K562 (cell line): ENCODE measurements at regions not wholly inside any gene's neighbourhood (a gene's known extent, or its start where the extent isn't known, plus 50 kb on each side); places are given as distances from the start of the nearest gene placed in this dataset.

Experiments
- ATAC-seq: fragments of 200-7000 bp; cut with Tn5 transposase; 3 replicates; pipeline ENCODE4 v1.9.1; 2020; ENCODE audit warnings: moderate library complexity
- BruUV-seq: library from RNA; stranded (reverse); fragments of 400-500 nt; replicated peaks from 2 replicates; lab custom pipeline; 2021; lab: Mats Ljungman, UMichigan
- CTCF ChIA-PET: fragments of 300-600 bp; formaldehyde crosslinking; extraction: SDS; loops from one replicate; lab custom pipeline; 2021; ENCODE audit warnings: low intra/inter-chr PET ratio; lab: Yijun Ruan, JAX
- POLR2A ChIA-PET: fragments of 300-600, 350-650 bp; sonication (Branson Sonifier 250); formaldehyde crosslinking; extraction: SDS; loops from one replicate; lab custom pipeline; 2021; ENCODE audit warnings: antibody characterized with exemption, inconsistent platforms; lab: Yijun Ruan, JAX
- DNase-seq, 4 experiments: peaks; one replicate each; pipeline versions ENCODE4 v3.0.0 to v3.0.0-alpha.2; 2011 to 2018; ENCODE audit warnings: low spot score in 3 of 4, mixed read lengths in 3 of 4; ENCODE audit errors: extremely low read depth in 1 of 4
- FAIRE-seq: peaks from 2 replicates; lab custom pipeline; 2011; peaks lifted over from hg19 to GRCh38; lab: Jason Lieb, UNC
- H2AFZ ChIP-seq: 2 replicates; pipeline ENCODE4 v1.6.0; 2011; ENCODE audit warnings: low read depth, low read length, control low read depth, inconsistent platforms
- H3K27ac ChIP-seq: fragments of 200-600 bp; 3 replicates; pipeline ENCODE4 v1.8.0; 2011; ENCODE audit warnings: low read depth, mild to moderate bottlenecking, control low read depth, inconsistent platforms, low read length, moderate library complexity, mixed read lengths; ENCODE audit errors: extremely low read depth
- H3K27me3 ChIP-seq, 2 experiments: fragments of 300-600 bp in 1 of 2; 2 replicates in 1 of 2; 3 replicates in 1 of 2; pipeline versions ENCODE4 v1.6.0 to v1.8.0; 2011; ENCODE audit warnings: inconsistent platforms in 2 of 2, low read length in 2 of 2, mild to moderate bottlenecking in 1 of 2, mixed read lengths in 1 of 2, moderate library complexity in 1 of 2; ENCODE audit not compliant: control insufficient read depth in 2 of 2, insufficient read depth in 2 of 2
- H3K36me3 ChIP-seq: fragments of 300-600 bp; 3 replicates; pipeline ENCODE4 v1.8.0; 2011; ENCODE audit warnings: mild to moderate bottlenecking, low read length, inconsistent platforms; ENCODE audit not compliant: control insufficient read depth, insufficient read depth
- H3K4me1 ChIP-seq, 2 experiments: fragments of 200-600 bp in 1 of 2; replicated peaks in 1 of 2; 2 replicates in 1 of 2; 3 replicates in 1 of 2; pipeline versions ENCODE4 v1.5.1 to v1.8.0; 2011; ENCODE audit warnings: inconsistent platforms in 2 of 2, low read length in 2 of 2, mild to moderate bottlenecking in 1 of 2, mixed read lengths in 1 of 2, moderate library complexity in 1 of 2; ENCODE audit not compliant: control insufficient read depth in 2 of 2, insufficient read depth in 2 of 2
- H3K4me2 ChIP-seq: 2 replicates; pipeline ENCODE4 v1.6.1; 2011; ENCODE audit warnings: low read length, control low read depth, inconsistent platforms, mixed read lengths; ENCODE audit not compliant: insufficient read depth
- H3K4me3 ChIP-seq: fragments of 200-600 bp; sonication (generic), shearing (Covaris generic); 2 replicates; pipeline ENCODE4 v1.5.1; 2016; ENCODE audit warnings: control low read depth, inconsistent platforms
- H3K79me2 ChIP-seq: fragments of 200-600 bp; 3 replicates; pipeline ENCODE4 v1.8.0; 2011; ENCODE audit warnings: low read length, inconsistent platforms; ENCODE audit not compliant: control insufficient read depth, insufficient read depth
- H3K9ac ChIP-seq, 2 experiments: 2 replicates each; pipeline versions ENCODE4 v1.6.0 to v1.6.1; 2011; ENCODE audit warnings: low read depth in 2 of 2, low read length in 2 of 2, control low read depth in 1 of 2, inconsistent platforms in 1 of 2, mild to moderate bottlenecking in 1 of 2, mixed read lengths in 1 of 2; ENCODE audit not compliant: insufficient read depth in 1 of 2
- H3K9me1 ChIP-seq: one replicate; pipeline ENCODE4 v1.6.0; 2011; ENCODE audit warnings: inconsistent platforms, mild to moderate bottlenecking, low read length, moderate library complexity; ENCODE audit not compliant: control insufficient read depth, insufficient read depth
- H3K9me3 ChIP-seq: replicated peaks from 2 replicates; pipeline ENCODE4 v1.5.1; 2011; ENCODE audit warnings: low read depth, low read length, inconsistent platforms; ENCODE audit not compliant: control insufficient read depth, insufficient read depth
- H4K20me1 ChIP-seq: replicated peaks from 2 replicates; pipeline ENCODE4 v1.6.1; 2011; ENCODE audit warnings: low read length, inconsistent platforms, mixed read lengths; ENCODE audit not compliant: control insufficient read depth, insufficient read depth
- CBFA2T2 ChIP-seq: fragments of 450-650 bp; conservative IDR thresholded peaks from 2 replicates; pipeline ENCODE4 v1.6.1; 2017; ENCODE audit warnings: mild to moderate bottlenecking
- TEAD1 ChIP-seq, 2 experiments: fragments of 450-650 bp in 1 of 2; sonication (generic) in 1 of 2; formaldehyde crosslinking; IDR thresholded peaks; 2 replicates each; pipeline versions ENCODE4 v1.4.0 to v1.8.0; 2020 to 2022; ENCODE audit warnings: mild to moderate bottlenecking in 2 of 2, missing genetic modification reagents in 1 of 2
- TOE1 ChIP-seq, 2 experiments: fragments of 450-650 bp in 1 of 2; sonication (generic) in 1 of 2; formaldehyde crosslinking in 1 of 2; IDR thresholded peaks; 2 replicates each; pipeline versions ENCODE4 v1.7.1 to v1.8.0; 2016 to 2022; ENCODE audit warnings: borderline replicate concordance in 2 of 2, mild to moderate bottlenecking in 2 of 2, antibody characterized with exemption in 1 of 2, inconsistent platforms in 1 of 2, low read depth in 1 of 2, missing genetic modification reagents in 1 of 2, moderate library complexity in 1 of 2
- ZNF224 ChIP-seq: sonication (generic); formaldehyde crosslinking; IDR thresholded peaks from 2 replicates; pipeline ENCODE4 v1.8.0; 2022; ENCODE audit warnings: mild to moderate bottlenecking, missing genetic modification reagents
- ZNF589 ChIP-seq: fragments of 200-800 bp; sonication (Bioruptor generic); IDR thresholded peaks from 2 replicates; pipeline ENCODE4 v1.6.1; 2016; ENCODE audit warnings: low read depth, missing genetic modification characterization, missing compliant biosample characterization
- WGBS: fragments of 100-300 bp; shearing (Covaris generic); methylation state at CpG from one replicate; pipeline ENCODE4 v1.1.6; 2016; ENCODE audit warnings: low coverage, mixed read lengths; ENCODE audit not compliant: insufficient coverage; ENCODE audit errors: missing lambda C conversion rate; 5-methylcytosine and 5-hydroxymethylcytosine counted together
- in situ Hi-C: fragments of 300-500 bp; cut with MboI; formaldehyde crosslinking; loops from 4 replicates; pipeline ENCODE4 v1.15.0; 2018; ENCODE audit warnings: inconsistent platforms, mixed read lengths
- intact Hi-C: fragments of 100-400 bp; cut with micrococcal nuclease; formaldehyde crosslinking; loops from 2 replicates; pipeline ENCODE4 v1.14.2; 2022

- Histone ChIP-seq H4K20me1 (0 out of 2 replicates have a peak, but pooled peaks cover 3% of the 10 kb centered on the region), H3K36me3 (no peaks in the 10 kb centered on the region), H3K27me3 (peaks cover 9 to 33% of the 10 kb centered on the region in 2 experiments; a peak in 3 of 5 replicates), H3K9me3 (no peaks in the 10 kb centered on the region), H3K4me3 (no peak overlapping the region), H3K9ac (no peak overlapping the region), H3K4me1 (no peaks in the 10 kb centered on the region), H3K9me1 (no peaks in the 10 kb centered on the region), H2AFZ (no peak overlapping the region), H3K27ac (no peak overlapping the region), H3K79me2 (no peaks in the 10 kb centered on the region), H3K4me2 (no peak overlapping the region)
- FAIRE-seq (no peak), ATAC-seq (no peak), DNase-seq (no peak)
- intact Hi-C loops (no loop called here), in situ Hi-C loops (no loop called here)
- TF ChIP-seq TOE1 (IDR thresholded peaks at IDR 0.05; ENCODE audit: borderline replicate concordance) = no peak
- TF ChIP-seq TOE1 (CRISPR knock-in tag; IDR thresholded peaks at IDR 0.05; ENCODE audit: borderline replicate concordance, low read depth) = no peak
- no peak for TF ChIP-seq ZNF589
- no peak for TF ChIP-seq CBFA2T2
- no peak for TF ChIP-seq ZNF224 (CRISPR knock-in tag)
- no peak for TF ChIP-seq TEAD1 (CRISPR knock-in tag; IDR thresholded peaks at IDR 0.05)
- ChIA-PET POLR2A (interaction anchor here (0.6 to 0.7 kb wide), 2 partner anchors 68 to 983 kb away, joined by 3 to 5 read pairs; no protein-coding TSS in a partner anchor), CTCF (no interaction called here)
- no TSS peak for BruUV-seq
- WGBS = 2% methylated on average over 11 of the region's 11 CpGs
These were observed 278.9 kb upstream of the FOXF1 start for GRCh38 chr16:86231321-86231995.
